Stimulated activated effector memory CD8-positive, alpha-beta T cell treated with anti-CD3 and anti-CD28 coated beads, Interleukin-12 subunit alpha, Interleukin-12 subunit beta, amount 100 ng/mL, for 72 hours (primary cell): ENCODE measurements at regions not wholly inside any gene's neighbourhood (a gene's known extent, or its start where the extent isn't known, plus 50 kb on each side); places are given as distances from the start of the nearest gene placed in this dataset.

Experiments
- ATAC-seq: fragments of 150-1000 bp; cut with Tn5 transposase; 2 replicates; pipeline ENCODE4 v1.10.0; 2021
- DNase-seq, 2 donors: peaks; one replicate each; pipeline ENCODE4 v3.0.0; 2021 to 2022; ENCODE audit warnings: low spot score in 2 of 2
- H3K27ac Mint-ChIP-seq: one replicate; pipeline ENCODE4 v1.8.0; 2022; ENCODE audit warnings: mild to moderate bottlenecking, mixed read lengths
- H3K36me3 Mint-ChIP-seq: one replicate; pipeline ENCODE4 v1.8.0; 2022; ENCODE audit warnings: mild to moderate bottlenecking, mixed read lengths
- H3K4me1 Mint-ChIP-seq: one replicate; pipeline ENCODE4 v1.8.0; 2022; ENCODE audit warnings: mixed read lengths
- H3K4me3 Mint-ChIP-seq: one replicate; pipeline ENCODE4 v1.8.0; 2022; ENCODE audit warnings: mild to moderate bottlenecking, mixed read lengths
- H3K9me3 Mint-ChIP-seq: one replicate; pipeline ENCODE4 v1.8.0; 2022; ENCODE audit warnings: mixed read lengths

GRCh38 chr6:93104195-93104817 is 315.1 kb downstream of the EPHA7 start:
- DNase-seq (no peak), ATAC-seq (no peak)
- H3K27ac Mint-ChIP-seq = no peak overlapping the region
- no peaks in the 10 kb centered on the region for H3K36me3 Mint-ChIP-seq
- peaks cover 21% of the 10 kb centered on the region for H3K9me3 Mint-ChIP-seq
- no peaks in the 10 kb centered on the region for H3K4me1 Mint-ChIP-seq
- H3K4me3 Mint-ChIP-seq = no peak overlapping the region

DNA sequence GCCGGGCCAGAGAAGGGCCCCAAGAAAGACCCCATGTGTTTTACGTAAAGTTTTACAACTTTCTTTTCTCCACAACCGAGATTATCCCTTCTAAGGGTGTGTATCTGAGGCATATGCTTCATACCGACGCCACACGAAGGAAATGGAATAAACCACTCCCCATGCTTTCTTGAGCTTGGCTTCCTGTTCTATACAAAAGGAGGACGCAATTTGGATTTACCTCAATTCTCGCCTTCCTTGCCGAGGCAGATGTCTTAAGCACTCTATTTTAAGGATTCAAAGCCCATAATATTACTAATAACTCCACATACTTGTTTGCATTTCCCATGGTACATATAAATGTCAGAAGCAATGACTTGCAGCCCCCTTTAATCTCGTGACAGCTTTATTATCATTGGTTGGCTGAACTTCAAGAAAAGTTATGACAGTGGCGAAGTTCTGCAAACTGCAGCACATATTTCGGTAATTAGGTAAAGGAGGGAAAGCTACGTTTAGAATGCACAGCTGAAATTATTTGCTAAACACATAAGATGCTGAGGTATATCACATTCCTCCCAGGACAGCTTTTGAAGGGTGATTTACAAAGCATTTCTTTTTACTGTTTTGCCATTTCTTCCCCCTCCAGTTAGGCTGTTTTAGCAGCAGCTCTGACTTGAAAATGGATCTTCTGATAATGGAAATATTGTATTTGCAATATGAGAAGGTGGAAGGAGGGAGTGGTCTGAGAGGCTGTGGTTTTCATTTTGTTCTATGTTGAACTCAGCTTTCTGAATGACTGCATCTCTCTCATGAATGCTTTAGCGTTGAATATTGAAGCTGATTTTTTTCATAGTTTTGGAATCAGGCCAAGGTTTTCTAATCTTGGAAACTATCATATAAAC is 330.5 kb downstream of the EPHA7 start:
- H3K4me1 Mint-ChIP-seq = no peaks in the 10 kb centered on the region
- DNase-seq (no peak), ATAC-seq (no peak)
- no peaks in the 10 kb centered on the region for H3K36me3 Mint-ChIP-seq
- H3K27ac Mint-ChIP-seq = no peak overlapping the region
- H3K4me3 Mint-ChIP-seq = no peak overlapping the region
- peaks cover 9% of the 10 kb centered on the region for H3K9me3 Mint-ChIP-seq

- peaks cover 10% of the 10 kb centered on the region for H3K9me3 Mint-ChIP-seq
- H3K36me3 Mint-ChIP-seq = no peaks in the 10 kb centered on the region
- H3K4me3 Mint-ChIP-seq = no peak overlapping the region
- no peaks in the 10 kb centered on the region for H3K4me1 Mint-ChIP-seq
- ATAC-seq = no peak
- DNase-seq = no peak
- no peak overlapping the region for H3K27ac Mint-ChIP-seq
Measured at GRCh38 chr6:93087606-93088005, 331.8 kb downstream of the EPHA7 start.

DNA sequence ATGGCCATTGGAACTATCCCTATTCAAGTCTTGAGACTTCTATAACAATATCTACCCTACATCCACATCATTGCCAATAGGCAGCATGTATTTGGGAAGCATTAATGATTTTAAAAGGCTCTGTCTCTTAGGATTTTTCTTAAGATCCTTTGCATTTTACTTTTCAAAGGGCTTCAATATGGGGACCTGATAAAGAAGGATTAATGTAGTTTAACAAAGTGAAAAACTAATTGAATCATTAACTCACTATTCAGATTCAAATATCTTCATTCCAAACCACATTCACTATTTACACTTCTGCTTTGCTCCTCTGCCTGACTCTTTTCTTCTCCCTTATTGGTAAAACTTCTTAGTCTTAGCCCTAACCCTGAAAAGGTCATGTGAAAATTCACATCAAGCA is 333.0 kb downstream of the EPHA7 start:
- Mint-ChIP-seq H3K4me3 (no peak overlapping the region), H3K4me1 (no peaks in the 10 kb centered on the region), H3K27ac (no peak overlapping the region), H3K36me3 (no peaks in the 10 kb centered on the region), H3K9me3 (peaks cover 12% of the 10 kb centered on the region)
- ATAC-seq (no peak), DNase-seq (no peak)

DNA sequence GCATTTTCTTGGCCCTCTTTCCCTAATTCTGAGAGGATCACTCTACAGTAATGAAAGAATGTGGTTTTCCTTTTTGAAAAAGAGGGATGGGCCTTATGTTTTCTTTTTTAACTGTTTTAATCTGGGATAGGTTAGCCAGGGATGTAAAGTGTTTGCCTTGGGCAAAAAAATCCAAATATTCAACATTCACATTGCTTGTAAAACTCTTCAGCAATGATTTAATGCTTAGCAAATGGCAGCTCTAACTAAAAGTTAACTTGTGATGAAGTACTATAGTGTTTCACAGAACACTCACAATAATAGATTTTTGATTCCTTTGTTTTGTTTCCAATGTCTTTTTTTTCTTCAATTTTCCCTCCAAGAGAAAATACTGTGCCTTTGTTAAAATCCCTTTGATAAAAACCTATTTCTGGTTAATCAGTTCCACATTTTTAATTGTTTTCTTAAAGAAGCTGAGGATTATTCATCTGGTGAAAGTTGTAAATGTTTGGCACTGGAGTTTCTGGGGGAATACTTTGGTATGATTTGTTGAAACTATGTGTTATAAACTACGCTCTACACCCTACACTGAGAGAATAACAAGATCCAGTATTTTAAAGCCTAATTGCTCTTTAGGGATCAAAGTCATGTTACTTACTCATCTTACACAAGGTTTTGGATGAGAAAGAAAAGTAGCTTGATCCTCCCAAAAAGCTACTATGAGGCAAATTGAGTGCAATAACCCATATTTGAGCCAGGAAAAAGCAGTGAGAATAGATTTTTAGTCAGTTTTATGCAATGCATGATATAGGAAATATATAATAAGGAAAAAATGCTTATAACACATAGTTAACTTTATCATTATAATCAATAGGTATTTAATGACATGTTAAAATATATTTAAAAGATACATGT is 335.8 kb downstream of the EPHA7 start:
- Mint-ChIP-seq H3K9me3 (peaks cover 8% of the 10 kb centered on the region), H3K4me1 (no peaks in the 10 kb centered on the region), H3K36me3 (no peaks in the 10 kb centered on the region), H3K27ac (no peak overlapping the region), H3K4me3 (no peak overlapping the region)
- DNase-seq (no peak), ATAC-seq (no peak)

GRCh38 chr6:93081901-93082300 is 337.5 kb downstream of the EPHA7 start:
- ATAC-seq = no peak
- Mint-ChIP-seq H3K9me3 (peaks cover 8% of the 10 kb centered on the region), H3K4me3 (no peak overlapping the region), H3K27ac (no peak overlapping the region), H3K36me3 (no peaks in the 10 kb centered on the region), H3K4me1 (no peaks in the 10 kb centered on the region)
- DNase-seq = no peak

DNA sequence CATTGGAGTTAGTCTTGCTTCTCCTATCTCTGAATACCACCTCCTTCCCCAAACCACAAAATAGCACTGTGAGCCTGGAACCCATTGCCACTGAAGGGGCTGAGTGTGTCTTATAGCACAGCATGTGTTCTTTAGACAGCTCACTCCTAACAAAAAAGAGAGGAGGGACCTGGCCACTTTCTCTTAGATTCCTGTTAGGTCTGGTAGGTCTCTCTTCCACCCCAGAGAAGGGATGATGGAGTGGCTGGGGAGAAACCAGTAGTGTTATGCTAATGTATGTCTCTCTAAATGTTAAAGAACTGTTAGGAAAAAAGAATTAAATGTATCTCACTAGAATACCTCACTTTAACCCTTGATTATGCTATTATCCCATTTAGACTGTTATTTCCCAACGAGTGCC is 340.3 kb downstream of the EPHA7 start:
- no peak overlapping the region for H3K27ac Mint-ChIP-seq
- H3K9me3 Mint-ChIP-seq = peaks cover 4% of the 10 kb centered on the region
- DNase-seq = no peak
- no peak for ATAC-seq
- no peaks in the 10 kb centered on the region for H3K36me3 Mint-ChIP-seq
- no peaks in the 10 kb centered on the region for H3K4me1 Mint-ChIP-seq
- H3K4me3 Mint-ChIP-seq = no peak overlapping the region

DNA sequence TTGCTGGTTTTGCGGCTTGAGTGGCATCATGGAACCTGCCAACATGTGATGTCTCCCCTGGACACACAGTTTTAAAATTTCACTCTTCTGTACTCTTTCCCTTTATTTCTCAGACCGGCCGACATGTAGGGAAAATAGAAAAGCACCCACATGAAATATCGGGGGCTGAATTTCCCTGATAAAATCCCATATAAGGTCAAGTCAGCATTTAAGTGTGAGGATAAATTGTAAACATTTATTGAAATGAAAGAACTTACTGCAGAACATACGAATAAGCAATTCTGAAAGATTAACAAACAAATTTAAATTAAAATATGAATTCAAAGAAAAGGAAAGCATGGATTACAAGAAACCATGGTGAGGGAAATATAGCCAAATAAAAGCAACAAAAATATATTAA is 345.5 kb downstream of the EPHA7 start:
- Mint-ChIP-seq H3K9me3 (peaks cover 12% of the 10 kb centered on the region), H3K4me1 (no peaks in the 10 kb centered on the region), H3K27ac (no peak overlapping the region), H3K36me3 (no peaks in the 10 kb centered on the region), H3K4me3 (no peak overlapping the region)
- DNase-seq (no peak), ATAC-seq (no peak)

DNA sequence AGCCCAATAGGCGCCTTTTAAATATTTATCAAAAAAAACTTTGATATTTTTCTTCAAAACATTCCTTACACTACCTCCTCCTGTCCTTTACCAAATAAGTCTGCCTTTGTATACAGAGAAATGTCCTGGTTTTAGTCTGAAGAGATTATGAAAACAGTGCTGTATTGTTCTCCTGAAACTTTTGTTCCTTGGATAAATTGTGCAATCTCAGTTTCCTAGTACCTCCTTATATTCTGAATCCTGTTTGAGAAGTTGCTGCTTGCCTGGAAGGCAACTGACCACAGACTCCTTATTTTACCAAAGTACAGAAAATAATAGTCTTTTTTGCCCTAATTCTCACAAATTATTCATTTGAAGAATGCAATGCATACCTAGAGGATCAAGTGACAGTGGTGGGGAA is 349.5 kb downstream of the EPHA7 start:
- DNase-seq (no peak), ATAC-seq (no peak)
- Mint-ChIP-seq H3K36me3 (no peaks in the 10 kb centered on the region), H3K4me3 (no peak overlapping the region), H3K9me3 (peaks cover 26% of the 10 kb centered on the region), H3K27ac (no peak overlapping the region), H3K4me1 (no peaks in the 10 kb centered on the region)

DNA sequence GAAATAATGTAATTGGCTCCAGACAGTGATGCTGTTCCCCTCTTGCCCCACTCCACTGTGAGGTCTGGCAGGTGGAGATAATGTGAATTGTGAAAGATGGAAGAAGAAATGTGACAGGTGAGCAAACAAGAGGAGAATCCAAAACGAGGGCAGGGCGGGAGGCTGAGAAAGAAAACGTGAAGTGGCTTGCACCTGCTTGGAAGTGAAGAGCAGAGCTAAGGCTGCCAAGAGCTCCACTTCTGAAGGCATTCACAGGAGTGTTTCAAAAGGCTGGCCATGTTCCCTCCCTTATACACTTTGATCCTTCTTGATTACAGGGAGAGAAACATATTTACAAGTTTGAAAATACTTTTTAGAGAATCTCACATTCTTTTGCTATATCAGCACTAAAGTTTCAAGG is 359.4 kb downstream of the EPHA7 start:
- no peak for ATAC-seq

GRCh38 chr6:93057584-93057983 is 361.8 kb downstream of the EPHA7 start:
- ATAC-seq (no peak), DNase-seq (no peak)
- H3K36me3 Mint-ChIP-seq = no peaks in the 10 kb centered on the region
- no peak overlapping the region for H3K4me3 Mint-ChIP-seq
- H3K9me3 Mint-ChIP-seq = peaks cover 24% of the 10 kb centered on the region
- no peak overlapping the region for H3K27ac Mint-ChIP-seq
- no peaks in the 10 kb centered on the region for H3K4me1 Mint-ChIP-seq

More for the DNA sequence above, 359.4 kb downstream of the EPHA7 start:
- H3K4me3 Mint-ChIP-seq = no peak overlapping the region
- H3K27ac Mint-ChIP-seq = no peak overlapping the region
- H3K36me3 Mint-ChIP-seq = no peaks in the 10 kb centered on the region
- H3K9me3 Mint-ChIP-seq = peaks cover 24% of the 10 kb centered on the region
- no peak for DNase-seq
- H3K4me1 Mint-ChIP-seq = no peaks in the 10 kb centered on the region

GRCh38 chr6:93048381-93048780 is 371.0 kb downstream of the EPHA7 start:
- no peak overlapping the region for H3K4me3 Mint-ChIP-seq
- DNase-seq (no peak), ATAC-seq (no peak)
- H3K27ac Mint-ChIP-seq = no peak overlapping the region
- H3K36me3 Mint-ChIP-seq = no peaks in the 10 kb centered on the region
- H3K4me1 Mint-ChIP-seq = no peaks in the 10 kb centered on the region
- H3K9me3 Mint-ChIP-seq = no peaks in the 10 kb centered on the region

DNA sequence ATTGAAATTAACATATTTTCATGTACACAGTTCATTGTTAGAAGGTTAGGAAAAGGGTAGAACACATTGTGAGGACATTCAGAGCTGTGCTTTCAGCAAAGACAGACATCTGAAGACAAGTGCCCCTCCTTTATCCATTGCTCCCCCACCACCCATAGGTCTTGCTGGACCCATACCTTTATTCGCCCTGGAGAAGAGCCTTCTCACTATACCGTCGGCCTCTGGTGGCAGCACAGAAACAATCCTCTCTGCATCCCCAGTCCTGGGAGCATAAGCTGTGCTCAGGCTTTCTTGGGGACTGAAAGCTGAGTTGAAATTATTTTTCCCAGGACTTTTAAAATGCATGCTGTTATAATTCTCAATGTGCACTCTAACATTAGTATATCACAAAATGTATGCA is 372.3 kb downstream of the EPHA7 start:
- H3K4me1 Mint-ChIP-seq = no peaks in the 10 kb centered on the region
- H3K9me3 Mint-ChIP-seq = no peaks in the 10 kb centered on the region
- ATAC-seq (no peak), DNase-seq (no peak)
- H3K27ac Mint-ChIP-seq = no peak overlapping the region
- no peak overlapping the region for H3K4me3 Mint-ChIP-seq
- no peaks in the 10 kb centered on the region for H3K36me3 Mint-ChIP-seq

DNA sequence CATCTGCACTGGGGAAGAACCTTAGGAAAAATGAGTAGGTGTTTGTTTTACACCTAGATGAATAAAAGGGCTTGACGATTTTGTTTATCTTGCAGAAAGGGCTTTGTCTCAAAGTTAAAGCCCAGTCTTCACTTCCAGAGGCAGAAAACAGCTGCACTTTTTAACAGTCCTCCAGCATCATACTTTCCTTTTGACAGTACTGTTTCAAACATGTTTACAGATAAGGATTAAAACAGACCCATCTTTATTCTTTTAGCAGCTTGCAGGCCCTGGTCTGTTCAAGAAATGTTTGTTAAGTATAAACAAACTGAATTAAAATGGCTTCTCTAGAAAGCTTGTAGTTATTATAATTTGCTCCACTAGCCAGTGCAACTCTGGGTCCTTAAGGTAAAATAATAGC is 374.2 kb downstream of the EPHA7 start:
- ATAC-seq = no peak
- Mint-ChIP-seq H3K4me3 (no peak overlapping the region), H3K9me3 (peaks cover 4% of the 10 kb centered on the region), H3K4me1 (no peaks in the 10 kb centered on the region), H3K36me3 (no peaks in the 10 kb centered on the region), H3K27ac (no peak overlapping the region)
- no peak for DNase-seq

GRCh38 chr6:93040375-93040774 is 379.0 kb downstream of the EPHA7 start:
- no peak overlapping the region for H3K4me3 Mint-ChIP-seq
- ATAC-seq (peak; percentile 55), DNase-seq (no peak)

More at GRCh38 chr6:93040375-93040774, 379.0 kb downstream of the EPHA7 start:
- H3K4me1 Mint-ChIP-seq = no peaks in the 10 kb centered on the region
- no peaks in the 10 kb centered on the region for H3K36me3 Mint-ChIP-seq
- H3K27ac Mint-ChIP-seq = no peak overlapping the region
- H3K9me3 Mint-ChIP-seq = peaks cover 13% of the 10 kb centered on the region
